ENCODE measurements at regions not wholly inside any gene's neighbourhood (a gene's known extent, or its start where the extent isn't known, plus 50 kb on each side); places are given as distances from the start of the nearest gene placed in this dataset.

GRCh38 chr15:87123676-87124382, 1044.2 kb downstream of the AGBL1 start:
- Histone ChIP-seq H3K23ac (ENCODE audit: low read length in 2 of 2) (no peak overlapping the region), H3K4me2 (ENCODE audit: low read length, poor library complexity, severe bottlenecking) (no peak overlapping the region), H3K36me3 (ENCODE audit: control insufficient read depth in 1 of 2, insufficient read depth in 2 of 2, low read depth in 1 of 2, low read length in 2 of 2) (no peaks in the 10 kb centered on the region), H3K4ac (ENCODE audit: low read depth in 1 of 2, low read length in 2 of 2) (no peak overlapping the region), H2BK5ac (ENCODE audit: low read depth, low read length, poor library complexity, severe bottlenecking) (no peak overlapping the region), H2BK15ac (ENCODE audit: low read depth, poor library complexity, severe bottlenecking) (no peak overlapping the region), H3K4me3 (ENCODE audit: insufficient read depth in 1 of 2, low read depth in 1 of 2, low read length in 2 of 2) (no peak overlapping the region), H3K9ac (ENCODE audit: low read length) (no peak overlapping the region), H4K91ac (ENCODE audit: low read length) (no peak overlapping the region), H3K4me1 (ENCODE audit: control insufficient read depth, insufficient read depth, low read depth, low read length) (no peaks in the 10 kb centered on the region), H2BK12ac (ENCODE audit: low read length in 2 of 2) (no peak overlapping the region), H2BK120ac (ENCODE audit: low read depth, low read length) (no peak overlapping the region), H3K27ac (ENCODE audit: low read length, poor library complexity, severe bottlenecking) (no peak overlapping the region), H3K27me3 (ENCODE audit: control insufficient read depth in 1 of 2, insufficient read depth in 1 of 2, low read length in 2 of 2) (no peaks in the 10 kb centered on the region), H4K8ac (ENCODE audit: low read length) (no peak overlapping the region), H3K18ac (ENCODE audit: low read depth in 1 of 2, low read length in 2 of 2) (no peak overlapping the region), H2AK5ac (ENCODE audit: low read length, severe bottlenecking) (no peak overlapping the region), H3K9me3 (ENCODE audit: control insufficient read depth, low read length) (peaks cover 6% of the 10 kb centered on the region), H3K79me1 (replicated peaks; ENCODE audit: low read length, poor library complexity, severe bottlenecking) (no peaks in the 10 kb centered on the region), H2AFZ (ENCODE audit: low read depth, low read length) (no peak overlapping the region), H3K14ac (ENCODE audit: low read length in 2 of 2) (no peak overlapping the region)
- 93% methylated on average over 27 of the region's 27 CpGs for WGBS
- no peak for DNase-seq

DNA sequence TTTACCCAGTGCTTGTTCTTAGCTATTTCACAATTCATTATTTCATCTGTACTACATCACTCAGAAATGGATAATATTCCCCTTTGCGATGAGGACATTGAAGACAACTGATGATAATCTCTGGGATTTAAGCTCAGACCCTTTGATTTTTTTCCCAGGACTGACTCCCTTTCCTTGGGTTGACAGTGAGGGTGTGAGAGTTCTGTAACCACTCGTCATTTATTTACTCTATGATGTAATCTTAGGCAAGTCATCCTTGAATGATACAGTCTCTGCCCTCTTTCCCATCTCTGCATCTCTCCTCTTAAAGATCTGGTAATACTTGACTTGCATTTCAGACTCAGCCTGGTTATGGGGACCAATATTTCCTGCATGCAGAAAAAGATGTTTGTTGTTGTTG, 1041.7 kb downstream of the AGBL1 start:
- no peak overlapping the region for H3K14ac ChIP-seq (ENCODE audit: low read length in 2 of 2)
- WGBS, result 100% methylated on average over 1 of the region's 2 CpGs
- no peak overlapping the region for H3K4me2 ChIP-seq (ENCODE audit: low read length, poor library complexity, severe bottlenecking)
- no peak overlapping the region for H3K4ac ChIP-seq (ENCODE audit: low read depth in 1 of 2, low read length in 2 of 2)
- peaks cover 4% of the 10 kb centered on the region for H3K9me3 ChIP-seq (ENCODE audit: control insufficient read depth, low read length)
- H2BK12ac ChIP-seq (ENCODE audit: low read length in 2 of 2), result no peak overlapping the region
- H3K9ac ChIP-seq (ENCODE audit: low read length), result no peak overlapping the region
- no peak overlapping the region for H2AFZ ChIP-seq (ENCODE audit: low read depth, low read length)
- H2BK120ac ChIP-seq (ENCODE audit: low read depth, low read length), result no peak overlapping the region
- DNase-seq, result peak; percentile 48
- no peak overlapping the region for H3K4me3 ChIP-seq (ENCODE audit: insufficient read depth in 1 of 2, low read depth in 1 of 2, low read length in 2 of 2)
- no peak overlapping the region for H3K27ac ChIP-seq (ENCODE audit: low read length, poor library complexity, severe bottlenecking)
- no peak overlapping the region for H3K23ac ChIP-seq (ENCODE audit: low read length in 2 of 2)
- H2BK15ac ChIP-seq (ENCODE audit: low read depth, poor library complexity, severe bottlenecking), result no peak overlapping the region
- no peaks in the 10 kb centered on the region for H3K27me3 ChIP-seq (ENCODE audit: control insufficient read depth in 1 of 2, insufficient read depth in 1 of 2, low read length in 2 of 2)
- H2BK5ac ChIP-seq (ENCODE audit: low read depth, low read length, poor library complexity, severe bottlenecking), result no peak overlapping the region
- H3K79me1 ChIP-seq (replicated peaks; ENCODE audit: low read length, poor library complexity, severe bottlenecking), result no peaks in the 10 kb centered on the region
- no peak overlapping the region for H4K91ac ChIP-seq (ENCODE audit: low read length)
- no peaks in the 10 kb centered on the region for H3K4me1 ChIP-seq (ENCODE audit: control insufficient read depth, insufficient read depth, low read depth, low read length)
- no peaks in the 10 kb centered on the region for H3K36me3 ChIP-seq (ENCODE audit: control insufficient read depth in 1 of 2, insufficient read depth in 2 of 2, low read depth in 1 of 2, low read length in 2 of 2)
- H3K18ac ChIP-seq (ENCODE audit: low read depth in 1 of 2, low read length in 2 of 2), result no peak overlapping the region
- H2AK5ac ChIP-seq (ENCODE audit: low read length, severe bottlenecking), result no peak overlapping the region
- H4K8ac ChIP-seq (ENCODE audit: low read length), result no peak overlapping the region

GRCh38 chr15:87120555-87120954, 1040.9 kb downstream of the AGBL1 start:
- no peaks in the 10 kb centered on the region for H3K27me3 ChIP-seq (ENCODE audit: control insufficient read depth in 1 of 2, insufficient read depth in 1 of 2, low read length in 2 of 2)
- H3K27ac ChIP-seq (ENCODE audit: low read length, poor library complexity, severe bottlenecking), result no peak overlapping the region

DNA sequence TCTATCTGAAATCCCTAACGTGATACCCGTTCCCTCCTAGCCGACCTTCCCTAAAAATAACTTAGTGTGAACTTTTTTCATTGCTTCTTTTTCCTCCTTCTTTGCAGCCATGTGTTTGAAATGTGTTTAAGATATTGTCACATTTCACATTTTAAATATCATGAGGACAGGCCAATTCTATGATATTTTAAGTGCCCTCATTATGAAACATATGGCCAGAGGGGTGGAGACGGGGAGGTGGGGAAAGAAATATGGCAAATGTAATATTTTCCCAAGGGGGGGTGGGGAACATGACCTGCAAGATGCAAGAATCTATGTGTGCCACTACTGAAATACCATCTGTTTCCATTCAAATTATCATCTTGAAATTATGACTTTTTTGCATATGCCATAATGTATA, 1039.2 kb downstream of the AGBL1 start:
- no peak overlapping the region for H3K14ac ChIP-seq (ENCODE audit: low read length in 2 of 2)
- no peak overlapping the region for H3K18ac ChIP-seq (ENCODE audit: low read depth in 1 of 2, low read length in 2 of 2)
- peaks cover 4% of the 10 kb centered on the region for H3K9me3 ChIP-seq (ENCODE audit: control insufficient read depth, low read length)
- H4K91ac ChIP-seq (ENCODE audit: low read length), result no peak overlapping the region
- no peak overlapping the region for H2BK5ac ChIP-seq (ENCODE audit: low read depth, low read length, poor library complexity, severe bottlenecking)
- H3K4me1 ChIP-seq (ENCODE audit: control insufficient read depth, insufficient read depth, low read depth, low read length), result no peaks in the 10 kb centered on the region
- H3K23ac ChIP-seq (ENCODE audit: low read length in 2 of 2), result no peak overlapping the region
- H2AK5ac ChIP-seq (ENCODE audit: low read length, severe bottlenecking), result no peak overlapping the region
- no CpG with 5 or more reads among the region's 4 CpGs for WGBS
- no peak overlapping the region for H3K4me2 ChIP-seq (ENCODE audit: low read length, poor library complexity, severe bottlenecking)
- no peak overlapping the region for H3K4me3 ChIP-seq (ENCODE audit: insufficient read depth in 1 of 2, low read depth in 1 of 2, low read length in 2 of 2)
- no peak overlapping the region for H2BK12ac ChIP-seq (ENCODE audit: low read length in 2 of 2)
- no peak overlapping the region for H3K4ac ChIP-seq (ENCODE audit: low read depth in 1 of 2, low read length in 2 of 2)
- H4K8ac ChIP-seq (ENCODE audit: low read length), result no peak overlapping the region
- H3K79me1 ChIP-seq (replicated peaks; ENCODE audit: low read length, poor library complexity, severe bottlenecking), result no peaks in the 10 kb centered on the region
- no peak overlapping the region for H3K27ac ChIP-seq (ENCODE audit: low read length, poor library complexity, severe bottlenecking)
- DNase-seq, result no peak
- H3K27me3 ChIP-seq (ENCODE audit: control insufficient read depth in 1 of 2, insufficient read depth in 1 of 2, low read length in 2 of 2), result no peaks in the 10 kb centered on the region
- H3K9ac ChIP-seq (ENCODE audit: low read length), result no peak overlapping the region
- H2AFZ ChIP-seq (ENCODE audit: low read depth, low read length), result no peak overlapping the region
- no peaks in the 10 kb centered on the region for H3K36me3 ChIP-seq (ENCODE audit: control insufficient read depth in 1 of 2, insufficient read depth in 2 of 2, low read depth in 1 of 2, low read length in 2 of 2)
- no peak overlapping the region for H2BK15ac ChIP-seq (ENCODE audit: low read depth, poor library complexity, severe bottlenecking)
- no peak overlapping the region for H2BK120ac ChIP-seq (ENCODE audit: low read depth, low read length)

More at GRCh38 chr15:87120555-87120954, 1040.9 kb downstream of the AGBL1 start:
- Histone ChIP-seq H3K14ac (ENCODE audit: low read length in 2 of 2) (no peak overlapping the region), H3K9ac (ENCODE audit: low read length) (no peak overlapping the region), H3K9me3 (ENCODE audit: control insufficient read depth, low read length) (peaks cover 4% of the 10 kb centered on the region), H3K4me1 (ENCODE audit: control insufficient read depth, insufficient read depth, low read depth, low read length) (no peaks in the 10 kb centered on the region), H2AFZ (ENCODE audit: low read depth, low read length) (no peak overlapping the region), H2BK120ac (ENCODE audit: low read depth, low read length) (no peak overlapping the region), H2BK12ac (ENCODE audit: low read length in 2 of 2) (no peak overlapping the region), H2BK15ac (ENCODE audit: low read depth, poor library complexity, severe bottlenecking) (no peak overlapping the region), H3K4me2 (ENCODE audit: low read length, poor library complexity, severe bottlenecking) (no peak overlapping the region), H3K4me3 (ENCODE audit: insufficient read depth in 1 of 2, low read depth in 1 of 2, low read length in 2 of 2) (no peak overlapping the region), H4K91ac (ENCODE audit: low read length) (no peak overlapping the region), H3K18ac (ENCODE audit: low read depth in 1 of 2, low read length in 2 of 2) (no peak overlapping the region), H2BK5ac (ENCODE audit: low read depth, low read length, poor library complexity, severe bottlenecking) (no peak overlapping the region), H3K4ac (ENCODE audit: low read depth in 1 of 2, low read length in 2 of 2) (no peak overlapping the region), H3K79me1 (replicated peaks; ENCODE audit: low read length, poor library complexity, severe bottlenecking) (no peaks in the 10 kb centered on the region), H4K8ac (ENCODE audit: low read length) (no peak overlapping the region), H2AK5ac (ENCODE audit: low read length, severe bottlenecking) (no peak overlapping the region), H3K36me3 (ENCODE audit: control insufficient read depth in 1 of 2, insufficient read depth in 2 of 2, low read depth in 1 of 2, low read length in 2 of 2) (no peaks in the 10 kb centered on the region), H3K23ac (ENCODE audit: low read length in 2 of 2) (no peak overlapping the region)
- DNase-seq, result no peak
